OCI-LY3 (cell line): ENCODE measurements at regions not wholly inside any gene's neighbourhood (a gene's known extent, or its start where the extent isn't known, plus 50 kb on each side); places are given as distances from the start of the nearest gene placed in this dataset.

ENCODE experiments used
- CTCF ChIP-seq: fragments of 200-600, 300-600 bp; sonication (generic); IDR thresholded peaks from 2 replicates; pipeline ENCODE4 v1.5.1; 2014; ENCODE audit warnings: antibody characterized with exemption, low read length, low read depth
- EZH2phosphoT487 ChIP-seq: fragments of 200-600 bp; shearing (Covaris generic); IDR thresholded peaks from 2 replicates; pipeline ENCODE4 v1.6.1; 2018; ENCODE audit warnings: antibody characterized with exemption, mixed run types, low read depth

GRCh38 chr18:28682912-28683311 is 506.0 kb upstream of the CDH2 start:
- TF ChIP-seq CTCF (no peak), EZH2phosphoT487 (no peak)
